Activated T-cell treated with anti-CD3 and anti-CD28 coated beads, Interleukin-2, amount 50 U/mL, for 72 hours (primary cell): ENCODE measurements at regions not wholly inside any gene's neighbourhood (a gene's known extent, or its start where the extent isn't known, plus 50 kb on each side); places are given as distances from the start of the nearest gene placed in this dataset.
A peak's percentile ranks its signal among the peaks of the same experiment; 100 is the strongest.

Experiments used
- ATAC-seq, 2 donors: fragments of 150-1000 bp; cut with Tn5 transposase; replicated peaks in 1 of 2; 2 replicates each; pipeline ENCODE4 v1.10.0; 2021; ENCODE audit warnings: moderate library complexity in 2 of 2, mild to moderate bottlenecking in 1 of 2
- DNase-seq, 2 donors: peaks; one replicate each; pipeline ENCODE4 v3.0.0; 2021 to 2022; ENCODE audit warnings: mixed read lengths in 1 of 2
- H3K27ac Mint-ChIP-seq: one replicate; pipeline ENCODE4 v1.8.0; 2022; ENCODE audit warnings: mild to moderate bottlenecking, moderate library complexity, mixed read lengths
- H3K27me3 Mint-ChIP-seq: one replicate; pipeline ENCODE4 v1.8.0; 2022; ENCODE audit warnings: low read depth, mixed read lengths
- H3K36me3 Mint-ChIP-seq, 2 donors: one replicate each; pipeline ENCODE4 v1.8.0; 2022; ENCODE audit warnings: mixed read lengths in 2 of 2, mild to moderate bottlenecking in 1 of 2; ENCODE audit not compliant: insufficient read depth in 2 of 2
- H3K4me1 Mint-ChIP-seq: one replicate; pipeline ENCODE4 v1.8.0; 2022; ENCODE audit warnings: low read depth, mixed read lengths
- H3K4me3 Mint-ChIP-seq, 2 donors: one replicate each; pipeline ENCODE4 v1.8.0; 2022; ENCODE audit warnings: mild to moderate bottlenecking in 2 of 2, mixed read lengths in 2 of 2, moderate library complexity in 2 of 2
- H3K9me3 Mint-ChIP-seq, 2 donors: one replicate each; pipeline ENCODE4 v1.8.0; 2022; ENCODE audit warnings: mixed read lengths in 2 of 2

- Mint-ChIP-seq H3K27ac (no peak overlapping the region), H3K4me1 (no peaks in the 10 kb centered on the region)
- no peak for ATAC-seq
Measured at GRCh38 chr2:42868096-42868495, 75.7 kb upstream of the HAAO start.

GRCh38 chr2:42867093-42868065 is 75.0 kb upstream of the HAAO start:
- Mint-ChIP-seq H3K27me3 (no peaks in the 10 kb centered on the region), H3K4me1 (no peaks in the 10 kb centered on the region), H3K4me3 (no peak overlapping the region), H3K36me3 (peaks cover 5 to 8% of the 10 kb centered on the region in 2 donors), H3K9me3 (peaks cover 8 to 9% of the 10 kb centered on the region in 2 donors), H3K27ac (no peak overlapping the region)
- DNase-seq (no peak), ATAC-seq (no peak)

More at GRCh38 chr2:42868096-42868495, 75.7 kb upstream of the HAAO start:
- H3K9me3 Mint-ChIP-seq = peaks cover 8 to 9% of the 10 kb centered on the region in 2 donors
- peaks cover 5 to 8% of the 10 kb centered on the region in 2 donors for H3K36me3 Mint-ChIP-seq
- H3K4me3 Mint-ChIP-seq = no peak overlapping the region
- DNase-seq = no peak
- no peaks in the 10 kb centered on the region for H3K27me3 Mint-ChIP-seq

- no peaks in the 10 kb centered on the region for H3K27me3 Mint-ChIP-seq
- H3K4me1 Mint-ChIP-seq = no peaks in the 10 kb centered on the region
- peaks cover 8 to 9% of the 10 kb centered on the region in 2 donors for H3K9me3 Mint-ChIP-seq
- no peak for DNase-seq
- ATAC-seq = no peak
- H3K27ac Mint-ChIP-seq = no peak overlapping the region
- peaks cover 5 to 8% of the 10 kb centered on the region in 2 donors for H3K36me3 Mint-ChIP-seq
- no peak overlapping the region for H3K4me3 Mint-ChIP-seq
Measured at GRCh38 chr2:42865884-42866881, 73.8 kb upstream of the HAAO start.

GRCh38 chr2:42864641-42865280 is 72.4 kb upstream of the HAAO start:
- H3K27me3 Mint-ChIP-seq = no peaks in the 10 kb centered on the region
- no peak for ATAC-seq
- H3K4me3 Mint-ChIP-seq = no peak overlapping the region
- H3K9me3 Mint-ChIP-seq = peaks cover 8 to 9% of the 10 kb centered on the region in 2 donors
- H3K36me3 Mint-ChIP-seq = peaks cover 5 to 8% of the 10 kb centered on the region in 2 donors
- H3K4me1 Mint-ChIP-seq = no peaks in the 10 kb centered on the region
- no peak for DNase-seq
- H3K27ac Mint-ChIP-seq = no peak overlapping the region

- Mint-ChIP-seq H3K4me1 (no peaks in the 10 kb centered on the region), H3K27me3 (no peaks in the 10 kb centered on the region), H3K27ac (no peak overlapping the region), H3K36me3 (peaks cover 5 to 7% of the 10 kb centered on the region in 2 donors), H3K9me3 (peaks cover 8 to 9% of the 10 kb centered on the region in 2 donors), H3K4me3 (no peak overlapping the region)
- DNase-seq = no peak
- ATAC-seq = no peak
Measured at GRCh38 chr2:42864222-42864621, 71.8 kb upstream of the HAAO start.

GRCh38 chr2:42863751-42864150 is 71.4 kb upstream of the HAAO start:
- Mint-ChIP-seq H3K27me3 (no peaks in the 10 kb centered on the region), H3K4me1 (no peaks in the 10 kb centered on the region), H3K27ac (no peak overlapping the region), H3K4me3 (no peak overlapping the region), H3K36me3 (peaks cover 2 to 4% of the 10 kb centered on the region in 2 donors), H3K9me3 (peaks cover 4 to 7% of the 10 kb centered on the region in 2 donors)
- DNase-seq (no peak), ATAC-seq (no peak)

GRCh38 chr2:42863320-42863719 is 70.9 kb upstream of the HAAO start:
- H3K36me3 Mint-ChIP-seq = peaks cover 0 to 4% of the 10 kb centered on the region in 2 donors
- no peak overlapping the region for H3K27ac Mint-ChIP-seq
- ATAC-seq = no peak
- no peaks in the 10 kb centered on the region for H3K27me3 Mint-ChIP-seq
- H3K4me1 Mint-ChIP-seq = no peaks in the 10 kb centered on the region
- H3K9me3 Mint-ChIP-seq = peaks cover 2 to 5% of the 10 kb centered on the region in 2 donors
- DNase-seq = no peak
- H3K4me3 Mint-ChIP-seq = no peak overlapping the region

- Mint-ChIP-seq H3K27ac (peak overlapping the region; percentile 10), H3K4me3 (no peak overlapping the region), H3K4me1 (no peaks in the 10 kb centered on the region), H3K9me3 (peaks cover 0 to 2% of the 10 kb centered on the region in 2 donors), H3K27me3 (no peaks in the 10 kb centered on the region), H3K36me3 (peaks cover 0 to 1% of the 10 kb centered on the region in 2 donors)
- DNase-seq = no peak
- no peak for ATAC-seq
Measured at GRCh38 chr2:42862669-42863185, 70.3 kb upstream of the HAAO start.

- no peaks in the 10 kb centered on the region for H3K4me1 Mint-ChIP-seq
Measured at GRCh38 chr2:42861321-42861720, 68.9 kb upstream of the HAAO start.

GRCh38 chr2:42860319-42861094 is 68.1 kb upstream of the HAAO start:
- Mint-ChIP-seq H3K36me3 (no peaks in the 10 kb centered on the region), H3K27ac (no peak overlapping the region), H3K9me3 (no peaks in the 10 kb centered on the region), H3K27me3 (no peaks in the 10 kb centered on the region), H3K4me1 (no peaks in the 10 kb centered on the region), H3K4me3 (no peak overlapping the region)
- ATAC-seq = no peak
- no peak for DNase-seq

More at GRCh38 chr2:42861321-42861720, 68.9 kb upstream of the HAAO start:
- H3K4me3 Mint-ChIP-seq = no peak overlapping the region
- DNase-seq (no peak), ATAC-seq (no peak)
- H3K27ac Mint-ChIP-seq = no peak overlapping the region
- H3K9me3 Mint-ChIP-seq = no peaks in the 10 kb centered on the region
- no peaks in the 10 kb centered on the region for H3K36me3 Mint-ChIP-seq
- no peaks in the 10 kb centered on the region for H3K27me3 Mint-ChIP-seq

GRCh38 chr2:42859791-42860190 is 67.4 kb upstream of the HAAO start:
- Mint-ChIP-seq H3K4me3 (no peak overlapping the region), H3K27me3 (no peaks in the 10 kb centered on the region), H3K9me3 (no peaks in the 10 kb centered on the region)

More at GRCh38 chr2:42859791-42860190, 67.4 kb upstream of the HAAO start:
- ATAC-seq = no peak
- H3K4me1 Mint-ChIP-seq = no peaks in the 10 kb centered on the region
- no peak for DNase-seq
- H3K36me3 Mint-ChIP-seq = no peaks in the 10 kb centered on the region
- no peak overlapping the region for H3K27ac Mint-ChIP-seq
